ENCODE measurements at regions not wholly inside any gene's neighbourhood (a gene's known extent, or its start where the extent isn't known, plus 50 kb on each side); places are given as distances from the start of the nearest gene placed in this dataset.

- Mint-ChIP-seq H3K4me1 (no peaks in the 10 kb centered on the region), H3K27ac (no peak overlapping the region), H3K27me3 (peaks cover 7% of the 10 kb centered on the region), H3K9me3 (no peaks in the 10 kb centered on the region), H3K4me3 (no peak overlapping the region), H3K36me3 (ENCODE audit: low read depth) (no peaks in the 10 kb centered on the region)
- DNase-seq: no peak
- no peak for ATAC-seq (ENCODE audit: low read depth)
- CTCF ChIA-PET: no interaction called here
- intact Hi-C loops (cut with micrococcal nuclease): no loop called here
- POLR2A ChIA-PET: no interaction called here
- TF ChIP-seq CTCF (IDR thresholded peaks at IDR 0.05): no peak
Measured at GRCh38 chr21:35886887-35887286, 173.4 kb downstream of the SETD4 start.

- POLR2A ChIA-PET: no interaction called here
- Mint-ChIP-seq H3K4me1 (no peaks in the 10 kb centered on the region), H3K36me3 (ENCODE audit: low read depth) (no peaks in the 10 kb centered on the region), H3K27me3 (peaks cover 11% of the 10 kb centered on the region), H3K4me3 (no peak overlapping the region), H3K9me3 (no peaks in the 10 kb centered on the region), H3K27ac (no peak overlapping the region)
- CTCF ChIA-PET: no interaction called here
- ATAC-seq (ENCODE audit: low read depth): no peak
- TF ChIP-seq CTCF (IDR thresholded peaks at IDR 0.05): no peak
- no peak for DNase-seq
- intact Hi-C loops (cut with micrococcal nuclease): no loop called here
Measured at GRCh38 chr21:35885942-35886541, 174.3 kb downstream of the SETD4 start.

GRCh38 chr21:35882791-35883240 is 177.5 kb downstream of the SETD4 start:
- POLR2A ChIA-PET: no interaction called here

GRCh38 chr21:35873441-35873840 is 186.9 kb downstream of the SETD4 start:
- TF ChIP-seq CTCF (IDR thresholded peaks at IDR 0.05): no peak

More at GRCh38 chr21:35882791-35883240, 177.5 kb downstream of the SETD4 start:
- peaks cover 13% of the 10 kb centered on the region for H3K27me3 Mint-ChIP-seq
- no peaks in the 10 kb centered on the region for H3K36me3 Mint-ChIP-seq (ENCODE audit: low read depth)
- no peaks in the 10 kb centered on the region for H3K4me1 Mint-ChIP-seq
- ATAC-seq (ENCODE audit: low read depth) (no peak), DNase-seq (no peak)
- CTCF ChIA-PET: no interaction called here
- intact Hi-C loops (cut with micrococcal nuclease): no loop called here
- no peak overlapping the region for H3K27ac Mint-ChIP-seq
- no peak for TF ChIP-seq CTCF (IDR thresholded peaks at IDR 0.05)
- H3K9me3 Mint-ChIP-seq: no peaks in the 10 kb centered on the region
- H3K4me3 Mint-ChIP-seq: no peak overlapping the region

GRCh38 chr21:35871906-35872305 is 188.4 kb downstream of the SETD4 start:
- intact Hi-C loops (cut with micrococcal nuclease): no loop called here
- Mint-ChIP-seq H3K27ac (no peak overlapping the region), H3K36me3 (ENCODE audit: low read depth) (no peaks in the 10 kb centered on the region), H3K27me3 (peaks cover 27% of the 10 kb centered on the region), H3K4me1 (no peaks in the 10 kb centered on the region), H3K9me3 (no peaks in the 10 kb centered on the region), H3K4me3 (no peak overlapping the region)
- CTCF ChIA-PET: no interaction called here
- POLR2A ChIA-PET: no interaction called here
- no peak for ATAC-seq (ENCODE audit: low read depth)
- TF ChIP-seq CTCF (IDR thresholded peaks at IDR 0.05): no peak
- DNase-seq: no peak

More at GRCh38 chr21:35873441-35873840, 186.9 kb downstream of the SETD4 start:
- CTCF ChIA-PET: no interaction called here
- Mint-ChIP-seq H3K27ac (no peak overlapping the region), H3K36me3 (ENCODE audit: low read depth) (no peaks in the 10 kb centered on the region), H3K9me3 (no peaks in the 10 kb centered on the region), H3K4me3 (no peak overlapping the region), H3K4me1 (no peaks in the 10 kb centered on the region), H3K27me3 (peaks cover 27% of the 10 kb centered on the region)
- intact Hi-C loops (cut with micrococcal nuclease): no loop called here
- DNase-seq (no peak), ATAC-seq (ENCODE audit: low read depth) (no peak)
- POLR2A ChIA-PET: no interaction called here

Data from activated B cell treated with CpG ODN at 0.5 μM for 24 hours (primary cell).